ENCODE measurements at regions not wholly inside any gene's neighbourhood (a gene's known extent, or its start where the extent isn't known, plus 50 kb on each side); places are given as distances from the start of the nearest gene placed in this dataset.

GRCh38 chr3:14252321-14253021 is 73.9 kb downstream of the LSM3 start:
- no peak for TF ChIP-seq EZH2 (IDR thresholded peaks at IDR 0.05; ENCODE audit: borderline replicate concordance, low read depth, low read length, severe bottlenecking)
- TF ChIP-seq CTCF (IDR thresholded peaks at IDR 0.05; ENCODE audit: extremely low read depth in 1 of 2, insufficient read depth in 1 of 2, low read depth in 1 of 2, low read length in 2 of 2): no peak
- no peak for TF ChIP-seq POLR2A (IDR thresholded peaks at IDR 0.05; ENCODE audit: low read depth, low read length)
- no peak for TF ChIP-seq MAX (IDR thresholded peaks at IDR 0.05; ENCODE audit: insufficient read depth, insufficient read length)
- TF ChIP-seq MYC (IDR thresholded peaks at IDR 0.05; ENCODE audit: low read depth, low read length): no peak
- no peak for TF ChIP-seq POLR2AphosphoS5 (IDR thresholded peaks at IDR 0.05; ENCODE audit: insufficient read depth, low read depth, low read length)
- no peak for TF ChIP-seq FOS (IDR thresholded peaks at IDR 0.05; ENCODE audit: borderline replicate concordance, insufficient read depth, low read length)
